CD14-positive monocyte (primary cell): ENCODE measurements at regions not wholly inside any gene's neighbourhood (a gene's known extent, or its start where the extent isn't known, plus 50 kb on each side); places are given as distances from the start of the nearest gene placed in this dataset.

Source experiments
- DNase-seq, 3 donors: peaks; one replicate each; pipeline ENCODE4 v3.0.0-alpha.2; 2011 to 2022
- H2AFZ ChIP-seq: 2 replicates; pipeline ENCODE4 v1.6.0; 2012; ENCODE audit warnings: mild to moderate bottlenecking, low read depth, low read length, inconsistent platforms; ENCODE audit not compliant: insufficient read depth, poor library complexity, severe bottlenecking
- H3K27ac ChIP-seq, 2 donors: 1 replicate in 1 of 2; 2 replicates in 1 of 2; pipeline ENCODE4 v1.5.1; 2012 to 2013; ENCODE audit warnings: low read length in 2 of 2, control low read depth in 1 of 2, inconsistent platforms in 1 of 2, low read depth in 1 of 2, mild to moderate bottlenecking in 1 of 2
- H3K27me3 ChIP-seq, 2 donors: one replicate each; pipeline versions ENCODE4 v1.6.0 to v1.6.1; 2011 to 2013; ENCODE audit warnings: low read length in 2 of 2; ENCODE audit not compliant: control insufficient read depth in 2 of 2, insufficient read depth in 2 of 2
- H3K36me3 ChIP-seq, 2 donors: replicated peaks in 1 of 2; 1 replicate in 1 of 2; 2 replicates in 1 of 2; pipeline versions ENCODE4 v1.5.1 to v1.6.1; 2012 to 2013; ENCODE audit warnings: low read length in 2 of 2, control low read depth in 1 of 2, inconsistent platforms in 1 of 2, mild to moderate bottlenecking in 1 of 2; ENCODE audit not compliant: insufficient read depth in 2 of 2, control insufficient read depth in 1 of 2
- H3K4me1 ChIP-seq, 2 donors: 1 replicate in 1 of 2; 2 replicates in 1 of 2; pipeline versions ENCODE4 v1.5.1 to v1.6.1; 2012 to 2013; ENCODE audit warnings: low read length in 2 of 2, control low read depth in 1 of 2, inconsistent platforms in 1 of 2, mild to moderate bottlenecking in 1 of 2, moderate library complexity in 1 of 2; ENCODE audit not compliant: insufficient read depth in 2 of 2, control insufficient read depth in 1 of 2
- H3K4me2 ChIP-seq: replicated peaks from 2 replicates; pipeline ENCODE3; 2012; ENCODE audit warnings: low read length, moderate library complexity, mild to moderate bottlenecking; ENCODE audit not compliant: poor library complexity, severe bottlenecking; ENCODE audit errors: extremely low read depth
- H3K4me3 ChIP-seq, 3 experiments: fragments of 200-600 bp in 1 of 3; sonication (generic) in 1 of 3; replicated peaks in 1 of 3; 1 replicate in 2 of 3; 2 replicates in 1 of 3; pipeline ENCODE4 v1.5.1; 2011 to 2013; ENCODE audit warnings: low read length in 3 of 3, mild to moderate bottlenecking in 3 of 3, control low read depth in 2 of 3, low read depth in 2 of 3, inconsistent platforms in 1 of 3, moderate library complexity in 1 of 3
- H3K79me2 ChIP-seq: 2 replicates; pipeline ENCODE4 v1.6.0; 2012; ENCODE audit warnings: mild to moderate bottlenecking, control low read depth, inconsistent platforms, low read length, moderate library complexity; ENCODE audit not compliant: insufficient read depth
- H3K9ac ChIP-seq: 2 replicates; pipeline ENCODE4 v1.6.0; 2017; ENCODE audit warnings: low read length, mild to moderate bottlenecking; ENCODE audit not compliant: insufficient read depth, poor library complexity, severe bottlenecking
- H3K9me3 ChIP-seq, 2 donors: replicated peaks in 1 of 2; 1 replicate in 1 of 2; 2 replicates in 1 of 2; pipeline versions ENCODE4 v1.5.1 to v1.6.1; 2012 to 2013; ENCODE audit warnings: low read length in 2 of 2, control low read depth in 1 of 2; ENCODE audit not compliant: control insufficient read depth in 1 of 2, insufficient read depth in 1 of 2
- H4K20me1 ChIP-seq: 2 replicates; pipeline ENCODE4 v1.6.0; 2012; ENCODE audit warnings: mild to moderate bottlenecking, low read length, control low read depth, moderate library complexity; ENCODE audit not compliant: insufficient read depth
- H3K27ac Mint-ChIP-seq, 7 donors: one replicate each; pipeline ENCODE4 v1.8.0; 2020; ENCODE audit warnings: mild to moderate bottlenecking in 7 of 7, mixed read lengths in 7 of 7, moderate library complexity in 6 of 7, inconsistent platforms in 2 of 7
- H3K27me3 Mint-ChIP-seq, 3 donors: one replicate each; pipeline ENCODE4 v1.8.0; 2021 to 2022; ENCODE audit warnings: low read depth in 3 of 3, mild to moderate bottlenecking in 3 of 3, mixed read lengths in 3 of 3, moderate library complexity in 3 of 3, inconsistent platforms in 1 of 3
- H3K36me3 Mint-ChIP-seq, 2 donors: one replicate each; pipeline ENCODE4 v1.8.0; 2020; ENCODE audit warnings: mixed read lengths in 2 of 2, inconsistent platforms in 1 of 2, mild to moderate bottlenecking in 1 of 2
- H3K4me1 Mint-ChIP-seq: one replicate; pipeline ENCODE4 v1.8.0; 2020; ENCODE audit warnings: mild to moderate bottlenecking, mixed read lengths
- H3K4me3 Mint-ChIP-seq, 2 donors: one replicate each; pipeline ENCODE4 v1.8.0; 2020; ENCODE audit warnings: mild to moderate bottlenecking in 2 of 2, mixed read lengths in 2 of 2, moderate library complexity in 1 of 2
- H3K9me3 Mint-ChIP-seq, 7 donors: one replicate each; pipeline ENCODE4 v1.8.0; 2020 to 2022; ENCODE audit warnings: mixed read lengths in 7 of 7, mild to moderate bottlenecking in 6 of 7, moderate library complexity in 6 of 7, inconsistent platforms in 2 of 7
- WGBS: methylation state at CpG from one replicate; pipeline ENCODE4 v1.1.5; 2013; ENCODE audit warnings: missing lambda C conversion rate; ENCODE audit not compliant: insufficient coverage; 5-methylcytosine and 5-hydroxymethylcytosine counted together
- intact Hi-C, 2 donors: fragments of 100-400 bp; cut with micrococcal nuclease; formaldehyde crosslinking; loops; one replicate each; pipeline versions ENCODE4 v1.15.0 to v1.15.1; 2023
- TF ChIP-seq, protein P1 (sequence below): fragments of 200-600 bp; IDR thresholded peaks from one replicate; pipeline ENCODE4 v1.8.0; 2022; ENCODE audit warnings: antibody characterized with exemption, mild to moderate bottlenecking

DNA sequence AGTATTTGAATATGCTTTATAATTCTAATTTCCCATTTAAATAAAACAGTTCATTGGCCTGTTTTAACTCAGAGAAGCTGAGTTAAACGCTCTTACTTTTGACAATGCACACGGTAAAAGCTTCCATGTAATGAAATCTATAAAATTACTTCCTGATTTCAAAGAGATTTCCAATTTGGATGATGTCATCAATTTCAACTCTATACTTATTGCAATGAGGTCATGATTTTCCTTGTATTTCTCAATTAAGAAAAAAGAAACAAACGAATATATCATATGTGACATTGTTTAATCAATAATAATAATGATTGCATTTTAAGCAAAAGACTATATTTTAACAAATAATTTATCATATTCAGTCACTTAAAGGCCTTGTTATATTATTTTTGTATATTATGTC, 926.1 kb upstream of the MANEA start:
- intact Hi-C loops, result no loop called here
- no peak overlapping the region for H3K27ac Mint-ChIP-seq
- Histone ChIP-seq H4K20me1 (no peaks in the 10 kb centered on the region), H3K9ac (no peak overlapping the region), H2AFZ (no peak overlapping the region), H3K4me3 (no peak overlapping the region), H3K4me2 (no peak overlapping the region), H3K36me3 (no peaks in the 10 kb centered on the region), H3K4me1 (no peaks in the 10 kb centered on the region), H3K27ac (no peak overlapping the region), H3K79me2 (no peaks in the 10 kb centered on the region), H3K9me3 (no peaks in the 10 kb centered on the region), H3K27me3 (no peaks in the 10 kb centered on the region)
- no peak for DNase-seq
- WGBS, result no CpG with 5 or more reads among the region's 3 CpGs
- H3K4me1 Mint-ChIP-seq, result no peaks in the 10 kb centered on the region
- TF ChIP-seq, protein P1, sequence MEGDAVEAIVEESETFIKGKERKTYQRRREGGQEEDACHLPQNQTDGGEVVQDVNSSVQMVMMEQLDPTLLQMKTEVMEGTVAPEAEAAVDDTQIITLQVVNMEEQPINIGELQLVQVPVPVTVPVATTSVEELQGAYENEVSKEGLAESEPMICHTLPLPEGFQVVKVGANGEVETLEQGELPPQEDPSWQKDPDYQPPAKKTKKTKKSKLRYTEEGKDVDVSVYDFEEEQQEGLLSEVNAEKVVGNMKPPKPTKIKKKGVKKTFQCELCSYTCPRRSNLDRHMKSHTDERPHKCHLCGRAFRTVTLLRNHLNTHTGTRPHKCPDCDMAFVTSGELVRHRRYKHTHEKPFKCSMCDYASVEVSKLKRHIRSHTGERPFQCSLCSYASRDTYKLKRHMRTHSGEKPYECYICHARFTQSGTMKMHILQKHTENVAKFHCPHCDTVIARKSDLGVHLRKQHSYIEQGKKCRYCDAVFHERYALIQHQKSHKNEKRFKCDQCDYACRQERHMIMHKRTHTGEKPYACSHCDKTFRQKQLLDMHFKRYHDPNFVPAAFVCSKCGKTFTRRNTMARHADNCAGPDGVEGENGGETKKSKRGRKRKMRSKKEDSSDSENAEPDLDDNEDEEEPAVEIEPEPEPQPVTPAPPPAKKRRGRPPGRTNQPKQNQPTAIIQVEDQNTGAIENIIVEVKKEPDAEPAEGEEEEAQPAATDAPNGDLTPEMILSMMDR, result no peak
- no peaks in the 10 kb centered on the region for H3K36me3 Mint-ChIP-seq
- H3K4me3 Mint-ChIP-seq, result no peak overlapping the region
- peaks cover 0 to 6% (median 0%) of the 10 kb centered on the region in 7 donors for H3K9me3 Mint-ChIP-seq
- no peaks in the 10 kb centered on the region for H3K27me3 Mint-ChIP-seq

DNA sequence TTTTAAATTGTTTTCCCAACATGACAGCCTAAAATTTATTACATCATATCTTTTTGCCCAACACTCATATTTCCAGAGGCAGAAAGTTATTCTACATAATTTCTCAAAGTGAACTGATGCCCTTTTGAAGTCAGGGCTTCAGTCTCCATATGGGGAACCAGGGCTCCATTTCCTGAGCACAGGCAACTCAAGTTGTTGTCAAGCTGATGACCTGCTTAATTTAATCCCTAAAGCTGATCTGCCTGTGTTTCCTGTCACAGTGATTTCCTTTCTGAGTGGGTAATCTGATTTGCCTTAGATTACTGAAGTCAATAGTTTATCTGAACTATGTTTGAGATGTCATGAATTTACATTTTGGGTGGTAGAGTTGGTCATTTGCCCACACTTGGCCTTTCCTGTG, 932.1 kb upstream of the MANEA start:
- Histone ChIP-seq H3K4me2 (no peak overlapping the region), H3K79me2 (no peaks in the 10 kb centered on the region), H3K4me1 (no peaks in the 10 kb centered on the region), H3K9ac (no peak overlapping the region), H4K20me1 (no peaks in the 10 kb centered on the region), H2AFZ (no peak overlapping the region), H3K27me3 (no peaks in the 10 kb centered on the region), H3K4me3 (no peak overlapping the region), H3K36me3 (no peaks in the 10 kb centered on the region), H3K9me3 (no peaks in the 10 kb centered on the region), H3K27ac (no peak overlapping the region)
- intact Hi-C loops, result no loop called here
- DNase-seq, result no peak
- Mint-ChIP-seq H3K4me3 (no peak overlapping the region), H3K36me3 (no peaks in the 10 kb centered on the region), H3K27me3 (no peaks in the 10 kb centered on the region), H3K4me1 (no peaks in the 10 kb centered on the region), H3K9me3 (peaks cover 0 to 6% (median 2%) of the 10 kb centered on the region in 7 donors), H3K27ac (no peak overlapping the region)
- TF ChIP-seq, protein P1, result no peak
